T-helper 22 cell (primary cell): ENCODE measurements at regions not wholly inside any gene's neighbourhood (a gene's known extent, or its start where the extent isn't known, plus 50 kb on each side); places are given as distances from the start of the nearest gene placed in this dataset.
A peak's percentile ranks its signal among the peaks of the same experiment; 100 is the strongest.
"Not testable (repeated sequence)": the region's sequence is repeated elsewhere in the genome, so short reads cannot be mapped to it uniquely, and the experiment has no call there.

ENCODE experiments used
- DNase-seq: peaks from one replicate; pipeline ENCODE4 v3.0.0-alpha.2; 2020; ENCODE audit warnings: low read depth

GRCh38 chr4:49227941-49228340 is 241.9 kb downstream of the CWH43 start:
- DNase-seq, result not testable (repeated sequence)

- DNase-seq, result not testable (repeated sequence)
Measured at GRCh38 chr4:49229243-49229642, 243.2 kb downstream of the CWH43 start.

GRCh38 chr4:49229713-49230112 is 243.6 kb downstream of the CWH43 start:
- not testable (repeated sequence) for DNase-seq

- not testable (repeated sequence) for DNase-seq
Measured at GRCh38 chr4:49233346-49233745, 247.3 kb downstream of the CWH43 start.

- DNase-seq, result not testable (repeated sequence)
Measured at GRCh38 chr4:49233749-49234148, 247.7 kb downstream of the CWH43 start.

- DNase-seq, result not testable (repeated sequence)
Measured at GRCh38 chr4:49234382-49234781, 248.3 kb downstream of the CWH43 start.

GRCh38 chr4:49235413-49236160 is 249.5 kb downstream of the CWH43 start:
- DNase-seq, result not testable (repeated sequence)

GRCh38 chr4:49236474-49236873 is 250.4 kb downstream of the CWH43 start:
- not testable (repeated sequence) for DNase-seq

- not testable (repeated sequence) for DNase-seq
Measured at GRCh38 chr4:49241295-49241694, 255.2 kb downstream of the CWH43 start.

- not testable (repeated sequence) for DNase-seq
Measured at GRCh38 chr4:49262786-49263185, 276.7 kb downstream of the CWH43 start.

- not testable (repeated sequence) for DNase-seq
Measured at GRCh38 chr4:49270435-49270834, 284.4 kb downstream of the CWH43 start.

- DNase-seq, result not testable (repeated sequence)
Measured at GRCh38 chr4:49270912-49271311, 284.8 kb downstream of the CWH43 start.

- DNase-seq, result not testable (repeated sequence)
Measured at GRCh38 chr4:49285905-49286304, 299.8 kb downstream of the CWH43 start.

- DNase-seq, result peak; percentile 14
Measured at GRCh38 chr4:49286926-49287745, 301.1 kb downstream of the CWH43 start.

- not testable (repeated sequence) for DNase-seq
Measured at GRCh38 chr4:49287893-49288292, 301.8 kb downstream of the CWH43 start.

- DNase-seq, result not testable (repeated sequence)
Measured at GRCh38 chr4:49288796-49289195, 302.7 kb downstream of the CWH43 start.

GRCh38 chr4:49314815-49315214 is 328.7 kb downstream of the CWH43 start:
- DNase-seq, result not testable (repeated sequence)

- not testable (repeated sequence) for DNase-seq
Measured at GRCh38 chr4:49320725-49321410, 334.8 kb downstream of the CWH43 start.

GRCh38 chr4:49321511-49322300 is 335.6 kb downstream of the CWH43 start:
- not testable (repeated sequence) for DNase-seq

- not testable (repeated sequence) for DNase-seq
Measured at GRCh38 chr4:49322610-49323572, 336.8 kb downstream of the CWH43 start.
